GM20431 (cell line): ENCODE measurements at regions not wholly inside any gene's neighbourhood (a gene's known extent, or its start where the extent isn't known, plus 50 kb on each side); places are given as distances from the start of the nearest gene placed in this dataset.
"Not testable (repeated sequence)": the region's sequence is repeated elsewhere in the genome, so short reads cannot be mapped to it uniquely, and the experiment has no call there.

Source experiments
- in situ Hi-C: fragments of 300-500 bp; cut with MseI, MboI; formaldehyde crosslinking; loops from one replicate; pipeline ENCODE4 v1.15.0; 2020; ENCODE audit warnings: low sequenced_read_pairs; ENCODE audit not compliant: unreplicated experiment

GRCh38 chr10:32144817-32145688 lies 88.8 kb upstream of the KIF5B start:
- in situ Hi-C loops, result no loop called here

DNA sequence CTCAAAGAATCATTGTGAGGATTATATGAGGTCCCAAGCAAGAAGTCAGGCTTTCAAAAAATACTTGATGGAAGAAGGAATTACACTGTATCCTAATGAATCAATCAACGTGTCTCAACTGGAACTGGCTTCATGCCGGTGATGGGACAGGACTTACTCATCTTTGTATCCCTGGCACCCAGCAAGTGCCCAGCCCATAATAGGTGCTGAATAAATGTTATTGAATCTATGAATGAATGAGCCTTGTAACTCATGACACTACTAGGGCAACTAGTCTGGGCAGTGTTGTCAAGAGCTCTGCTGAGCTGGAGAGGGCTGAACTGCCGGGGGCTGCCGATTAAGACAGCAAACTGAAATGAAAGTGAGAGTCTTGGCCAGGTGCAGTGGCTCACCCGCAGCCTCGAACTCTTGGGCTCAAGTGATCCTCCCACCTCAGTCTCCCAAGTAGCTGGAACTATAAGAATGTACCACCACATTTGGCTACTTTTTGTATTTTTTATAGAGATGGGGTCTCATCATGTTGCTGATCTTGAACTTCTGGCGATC lies 87.2 kb upstream of the KIF5B start:
- in situ Hi-C loops, result no loop called here

DNA sequence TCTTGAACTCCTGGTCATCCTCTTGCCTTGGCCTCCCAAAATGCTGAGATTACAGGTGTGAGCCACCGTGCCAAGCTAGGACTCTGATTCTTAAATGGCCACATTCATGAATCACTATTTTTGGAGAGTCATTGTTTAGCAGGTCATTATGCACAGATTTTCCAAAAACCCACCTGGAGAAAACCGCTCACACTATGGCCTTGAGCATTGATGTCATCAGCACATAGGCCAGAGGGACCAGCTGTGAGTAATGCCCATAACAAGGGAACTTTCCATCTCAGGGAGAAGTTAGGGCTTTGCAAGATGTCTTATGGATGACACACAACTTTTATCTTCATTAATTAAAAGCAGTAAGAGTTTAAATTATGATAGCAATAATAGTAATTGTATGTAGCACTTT lies 86.4 kb upstream of the KIF5B start:
- in situ Hi-C loops, result no loop called here

DNA sequence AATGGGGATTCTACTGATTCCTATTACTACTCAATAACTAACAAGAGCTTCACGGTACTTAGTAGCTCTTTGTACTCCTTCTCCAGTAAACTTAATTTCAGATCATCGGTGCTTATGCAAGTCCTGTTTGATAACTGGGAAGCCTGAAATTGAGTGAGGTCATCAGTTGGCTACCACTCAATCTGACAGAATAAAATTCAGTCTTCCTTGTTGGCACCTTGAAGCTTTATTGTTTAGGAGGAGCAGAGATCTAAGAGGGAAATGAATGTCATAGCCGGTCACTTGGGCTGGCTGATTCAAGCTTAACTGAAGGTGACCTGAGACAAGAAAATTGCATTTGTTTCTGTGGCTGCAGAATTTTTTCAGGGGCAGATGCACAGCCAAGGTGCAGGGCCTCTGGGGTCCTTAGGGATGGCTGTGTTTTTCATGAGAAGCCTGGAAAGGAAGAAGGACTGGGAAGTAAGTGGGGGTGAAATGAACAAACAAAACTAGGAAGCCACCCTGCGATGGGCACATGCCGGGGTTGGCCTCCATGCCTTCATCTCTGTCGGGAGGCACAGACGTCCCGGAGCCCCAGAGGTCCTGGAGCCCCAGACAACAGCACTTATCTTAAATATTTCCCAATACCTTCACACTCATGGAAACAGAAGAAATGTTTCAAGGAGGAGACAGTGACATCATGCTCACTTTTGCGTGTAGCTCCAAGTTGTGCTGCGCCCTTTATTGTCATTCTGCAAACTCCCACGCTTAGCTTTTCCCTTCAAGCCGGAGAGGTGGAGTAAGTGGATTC lies 85.0 kb upstream of the KIF5B start:
- in situ Hi-C loops, result no loop called here

DNA sequence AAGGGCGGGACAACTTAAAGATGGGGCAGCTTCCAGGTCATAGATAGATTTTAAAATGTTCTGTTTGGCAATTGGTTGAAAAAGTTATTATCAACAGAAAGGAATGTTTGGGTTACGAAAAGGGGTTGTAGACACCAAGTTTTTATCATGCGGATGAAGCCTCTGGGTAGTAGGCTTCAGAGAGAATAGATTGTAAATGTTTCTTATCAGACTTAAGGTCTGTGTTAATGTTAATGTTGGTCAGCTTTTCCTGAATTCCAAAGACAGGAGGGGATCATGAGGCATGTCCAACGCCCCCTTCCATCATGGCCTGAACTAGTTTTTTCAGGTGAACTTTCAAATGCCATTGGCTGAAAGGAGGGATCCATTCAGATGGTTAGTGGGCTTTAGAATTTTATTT lies 84.2 kb upstream of the KIF5B start:
- in situ Hi-C loops, result no loop called here

DNA sequence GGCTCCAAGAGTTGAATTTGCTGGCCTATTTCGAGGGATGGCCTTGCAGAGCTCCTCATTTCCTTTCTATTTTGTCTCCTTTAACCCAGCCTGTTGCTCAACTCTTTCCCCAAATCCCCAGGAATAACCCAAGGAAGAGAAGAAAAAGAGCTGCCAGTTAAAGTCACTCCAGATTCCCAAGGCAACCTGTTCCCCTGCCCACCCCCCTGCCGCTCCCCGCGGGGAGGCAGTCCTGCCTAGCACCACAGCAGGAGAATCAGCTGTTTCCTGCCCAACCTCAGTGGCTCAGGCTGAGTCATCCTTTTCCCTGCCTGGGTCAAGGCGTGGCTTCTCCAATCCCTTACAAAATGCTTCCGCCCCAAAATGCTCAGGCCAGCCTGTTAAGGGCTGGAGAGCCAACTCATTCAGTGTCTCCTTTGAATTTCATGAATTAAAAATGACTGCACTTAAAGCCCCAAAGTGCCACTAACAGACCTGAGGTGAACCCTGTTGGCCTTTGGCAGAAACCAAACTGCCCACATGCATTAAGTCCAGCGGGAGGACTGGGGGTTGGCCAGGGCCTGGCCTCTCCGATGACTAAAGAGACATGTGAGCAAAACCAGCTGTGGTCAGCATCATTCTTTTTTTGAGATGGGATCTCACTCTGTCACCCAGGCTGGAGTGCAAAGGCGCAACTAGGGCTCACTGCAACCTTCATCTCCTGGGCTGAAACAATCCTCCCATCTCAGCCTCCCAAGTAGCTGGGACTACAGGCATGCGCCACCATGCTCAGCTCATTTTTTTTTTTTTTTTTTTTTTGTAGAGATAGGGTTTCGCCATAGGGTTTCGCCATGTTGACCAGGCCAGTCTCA lies 83.2 kb upstream of the KIF5B start:
- in situ Hi-C loops, result no loop called here

GRCh38 chr10:32136927-32137326 lies 80.7 kb upstream of the KIF5B start:
- in situ Hi-C loops, result not testable (repeated sequence)

DNA sequence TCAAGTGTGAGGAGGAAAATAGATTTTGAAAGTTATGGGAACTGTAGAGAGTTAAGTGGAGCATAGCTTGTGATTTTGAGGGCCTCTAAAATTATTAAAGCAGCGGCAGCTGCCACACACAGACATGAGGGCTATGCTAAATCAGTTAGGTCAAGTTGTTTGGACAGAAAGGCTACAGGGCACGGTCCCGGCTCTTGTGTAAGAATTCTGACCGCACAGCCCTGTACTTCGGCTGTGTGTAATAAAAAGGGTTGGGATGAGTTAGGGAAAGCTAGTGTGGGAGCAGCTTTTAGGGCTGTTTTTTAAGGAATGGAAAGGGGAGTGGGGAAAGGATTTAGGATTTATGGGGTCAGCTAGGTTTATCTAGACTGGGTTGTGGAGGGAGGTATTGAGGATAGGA lies 79.6 kb upstream of the KIF5B start:
- in situ Hi-C loops, result not testable (repeated sequence)

DNA sequence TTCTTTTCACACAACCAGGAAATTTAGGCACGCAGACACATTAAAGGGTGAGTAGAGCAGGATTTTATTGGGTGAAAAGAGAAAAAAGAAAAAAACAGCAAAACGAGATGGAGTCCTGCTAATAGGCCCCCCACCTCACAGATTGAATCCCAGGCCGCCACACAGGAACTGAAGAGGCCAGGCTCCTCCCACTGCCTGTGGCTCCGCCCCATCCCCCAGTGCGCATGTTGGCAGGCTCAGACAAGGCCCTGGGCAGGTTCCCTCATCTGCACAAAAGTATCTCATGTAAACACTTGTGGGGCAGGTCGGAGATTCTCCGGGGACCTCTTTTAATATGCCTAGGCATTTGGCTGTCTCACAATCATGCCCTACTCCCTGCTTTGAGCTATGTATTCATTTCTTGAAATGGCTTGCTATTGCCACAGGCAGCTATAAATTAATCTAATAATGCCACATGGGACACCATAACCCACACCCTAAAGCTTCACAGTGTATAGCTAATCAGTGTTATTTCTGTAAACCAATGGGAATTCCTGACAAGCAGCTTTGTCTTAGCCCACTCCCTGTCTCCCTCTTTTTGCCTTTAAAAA lies 76.2 kb upstream of the KIF5B start:
- in situ Hi-C loops, result no loop called here

- in situ Hi-C loops, result no loop called here
Observed at GRCh38 chr10:32131388-32131787, 75.2 kb upstream of the KIF5B start.

- in situ Hi-C loops, result no loop called here
Observed at GRCh38 chr10:32130788-32131187, 74.6 kb upstream of the KIF5B start.

GRCh38 chr10:32125023-32125422 lies 68.8 kb upstream of the KIF5B start:
- in situ Hi-C loops, result no loop called here

GRCh38 chr10:32123021-32123420 lies 66.8 kb upstream of the KIF5B start:
- in situ Hi-C loops, result no loop called here

GRCh38 chr10:32121648-32122047 lies 65.4 kb upstream of the KIF5B start:
- in situ Hi-C loops, result no loop called here

- in situ Hi-C loops, result no loop called here
Observed at GRCh38 chr10:32120147-32120546, 63.9 kb upstream of the KIF5B start.

DNA sequence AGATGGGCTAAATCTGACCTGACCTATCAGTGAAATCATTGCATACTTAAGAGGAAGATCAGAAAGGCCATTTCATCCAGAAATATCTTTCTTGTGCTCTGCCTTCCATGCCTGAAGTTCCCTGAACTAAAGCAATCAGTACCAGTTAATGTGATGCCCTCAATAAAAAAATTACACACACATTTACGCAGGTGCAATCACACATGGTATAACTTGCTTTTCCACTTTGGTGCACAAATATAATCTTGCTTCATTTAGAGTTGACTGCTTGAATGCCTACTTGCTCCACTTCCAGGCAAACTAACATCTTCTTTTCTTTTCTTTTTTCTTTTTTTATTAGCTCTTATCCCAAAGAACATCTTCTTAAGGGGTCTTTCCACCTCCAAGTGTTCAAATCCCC lies 58.3 kb upstream of the KIF5B start:
- in situ Hi-C loops, result no loop called here

GRCh38 chr10:32112055-32112454 lies 55.8 kb upstream of the KIF5B start:
- in situ Hi-C loops, result no loop called here

DNA sequence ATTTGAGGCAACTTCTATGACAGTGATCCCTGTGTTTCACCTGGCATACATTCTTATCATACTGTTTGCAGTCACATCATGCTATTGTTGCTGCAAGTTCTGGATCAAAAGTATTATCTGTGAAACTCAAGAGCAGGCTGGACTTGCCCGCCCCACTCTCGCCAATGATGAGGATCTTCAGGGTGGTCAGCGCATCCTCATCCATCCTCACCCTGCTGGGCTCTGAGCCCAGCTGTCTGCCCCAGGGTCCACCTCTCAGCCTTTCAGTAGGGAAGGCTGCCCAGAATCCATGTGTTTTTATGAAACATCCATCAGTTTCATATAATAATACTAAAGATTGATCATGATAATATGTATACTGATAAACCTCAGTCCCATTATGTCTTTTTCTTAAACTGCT lies 55.4 kb upstream of the KIF5B start:
- in situ Hi-C loops, result no loop called here

GRCh38 chr10:32110790-32111189 lies 54.6 kb upstream of the KIF5B start:
- in situ Hi-C loops, result no loop called here

DNA sequence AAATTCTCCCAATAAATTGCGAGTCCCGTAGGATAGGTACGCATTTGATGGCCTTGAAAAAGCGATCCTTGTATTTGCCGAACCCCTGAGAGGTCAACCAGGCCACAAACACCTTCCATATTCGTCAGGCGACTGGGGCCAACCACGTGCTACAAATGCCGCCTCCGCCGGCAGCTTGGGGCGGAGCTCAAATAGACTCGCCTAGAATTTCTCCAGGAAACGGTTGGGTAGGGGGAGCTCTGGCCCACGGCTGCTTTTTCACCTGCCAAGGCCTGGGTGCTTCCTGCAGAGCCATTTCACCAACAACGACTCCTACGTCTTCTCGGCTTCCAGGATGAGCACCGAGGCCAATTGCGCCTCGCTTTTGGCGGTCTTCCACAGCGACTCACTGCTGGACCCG lies 53.4 kb upstream of the KIF5B start:
- in situ Hi-C loops, result no loop called here
